ENCODE measurements at regions not wholly inside any gene's neighbourhood (a gene's known extent, or its start where the extent isn't known, plus 50 kb on each side); places are given as distances from the start of the nearest gene placed in this dataset.

DNA sequence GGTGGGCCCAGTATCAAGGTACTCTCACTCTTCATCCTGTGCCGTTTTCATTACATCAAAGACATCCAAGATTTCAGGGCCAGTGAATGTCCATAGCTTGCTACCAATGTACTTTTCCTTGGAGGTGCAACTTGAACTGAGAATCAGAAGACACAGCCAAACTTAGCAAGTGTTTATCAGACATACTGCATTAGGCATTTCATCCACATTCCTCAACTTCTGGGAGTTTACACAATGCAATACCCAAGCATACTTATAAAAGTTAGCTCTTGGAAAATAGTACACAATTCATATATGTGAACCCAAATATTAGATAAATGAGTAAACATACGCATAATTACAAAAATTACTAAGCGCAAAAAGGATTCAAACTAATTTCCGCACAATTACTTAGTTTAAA lies 216.3 kb upstream of the RHOBTB1 start:
- intact Hi-C loops (cut with DNase I): loop anchor here (5.0 to 10.0 kb wide), 2 partner anchors 37 to 275 kb away; no protein-coding TSS in a partner anchor
- no peaks in the 10 kb centered on the region for H3K36me3 ChIP-seq (ENCODE audit: insufficient read depth in 1 of 2, low read depth in 1 of 2)
- H3K27me3 ChIP-seq (ENCODE audit: insufficient read depth in 3 of 3, low read length in 2 of 3): no peaks in the 10 kb centered on the region
- WGBS, 3 donors: 85 to 97% (median 86%) methylated on average over 4 of the region's 4 CpGs
- no peaks in the 10 kb centered on the region for H3K9me3 ChIP-seq
- H3K4me3 ChIP-seq: no peak overlapping the region
- no peak overlapping the region for H3K27ac ChIP-seq
- no peak for DNase-seq
- H3K4me1 ChIP-seq: peaks cover 40% of the 10 kb centered on the region
- ATAC-seq: no peak
- TF ChIP-seq, protein P1, sequence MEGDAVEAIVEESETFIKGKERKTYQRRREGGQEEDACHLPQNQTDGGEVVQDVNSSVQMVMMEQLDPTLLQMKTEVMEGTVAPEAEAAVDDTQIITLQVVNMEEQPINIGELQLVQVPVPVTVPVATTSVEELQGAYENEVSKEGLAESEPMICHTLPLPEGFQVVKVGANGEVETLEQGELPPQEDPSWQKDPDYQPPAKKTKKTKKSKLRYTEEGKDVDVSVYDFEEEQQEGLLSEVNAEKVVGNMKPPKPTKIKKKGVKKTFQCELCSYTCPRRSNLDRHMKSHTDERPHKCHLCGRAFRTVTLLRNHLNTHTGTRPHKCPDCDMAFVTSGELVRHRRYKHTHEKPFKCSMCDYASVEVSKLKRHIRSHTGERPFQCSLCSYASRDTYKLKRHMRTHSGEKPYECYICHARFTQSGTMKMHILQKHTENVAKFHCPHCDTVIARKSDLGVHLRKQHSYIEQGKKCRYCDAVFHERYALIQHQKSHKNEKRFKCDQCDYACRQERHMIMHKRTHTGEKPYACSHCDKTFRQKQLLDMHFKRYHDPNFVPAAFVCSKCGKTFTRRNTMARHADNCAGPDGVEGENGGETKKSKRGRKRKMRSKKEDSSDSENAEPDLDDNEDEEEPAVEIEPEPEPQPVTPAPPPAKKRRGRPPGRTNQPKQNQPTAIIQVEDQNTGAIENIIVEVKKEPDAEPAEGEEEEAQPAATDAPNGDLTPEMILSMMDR (IDR thresholded peaks at IDR 0.05): no peak

DNA sequence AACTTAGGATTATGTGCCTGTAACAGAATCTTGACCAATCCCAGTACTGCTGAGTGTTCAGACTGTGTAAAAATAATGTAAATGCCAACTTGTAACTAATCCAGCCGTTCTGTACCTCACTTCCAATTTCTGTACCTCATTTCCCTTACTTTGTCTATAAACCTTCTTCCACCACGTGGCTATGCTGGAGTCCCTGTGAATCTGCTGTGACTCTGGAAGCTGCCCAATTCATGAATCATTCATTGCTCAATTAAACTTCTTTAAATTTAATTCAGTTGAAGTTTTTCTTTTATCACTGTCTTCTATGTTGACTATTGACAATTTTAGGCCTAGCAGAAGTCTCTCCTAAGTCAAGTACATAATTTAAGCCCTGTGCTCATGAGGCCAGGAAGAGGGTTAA lies 215.3 kb upstream of the RHOBTB1 start:
- H3K4me1 ChIP-seq: peaks cover 32% of the 10 kb centered on the region
- ATAC-seq: no peak
- TF ChIP-seq, protein P1 (IDR thresholded peaks at IDR 0.05): no peak
- no peaks in the 10 kb centered on the region for H3K27me3 ChIP-seq (ENCODE audit: insufficient read depth in 3 of 3, low read length in 2 of 3)
- 52 to 71% (median 56%) methylated on average over 2 of the region's 2 CpGs for WGBS, 3 donors
- no peak overlapping the region for H3K27ac ChIP-seq
- H3K4me3 ChIP-seq: no peak overlapping the region
- DNase-seq: no peak
- no peaks in the 10 kb centered on the region for H3K9me3 ChIP-seq
- intact Hi-C loops (cut with DNase I): no loop called here
- H3K36me3 ChIP-seq (ENCODE audit: insufficient read depth in 1 of 2, low read depth in 1 of 2): no peaks in the 10 kb centered on the region

DNA sequence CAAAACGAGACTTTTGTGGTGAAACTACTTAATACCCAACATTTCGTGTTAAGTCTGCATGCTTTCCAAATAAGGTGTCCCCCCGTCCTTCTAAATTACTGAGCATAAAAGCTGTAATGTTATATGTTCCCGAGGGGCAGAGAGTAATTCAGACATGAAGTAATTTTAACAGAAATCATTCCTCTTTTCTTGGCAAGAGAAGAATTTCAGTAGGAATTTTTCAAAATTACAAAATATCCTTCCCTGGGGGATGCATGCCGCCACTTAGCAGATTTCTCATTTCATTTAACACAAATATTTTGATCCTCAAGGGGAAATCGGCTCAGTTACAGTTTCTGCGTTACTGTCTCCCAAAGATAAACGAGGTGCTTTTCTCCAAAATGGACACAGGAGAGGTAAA lies 213.2 kb upstream of the RHOBTB1 start:
- H3K27ac ChIP-seq: no peak overlapping the region
- ATAC-seq: no peak
- intact Hi-C loops (cut with DNase I): no loop called here
- H3K27me3 ChIP-seq (ENCODE audit: insufficient read depth in 3 of 3, low read length in 2 of 3): no peaks in the 10 kb centered on the region
- H3K4me1 ChIP-seq: peaks cover 25% of the 10 kb centered on the region
- no peak overlapping the region for H3K4me3 ChIP-seq
- H3K36me3 ChIP-seq (ENCODE audit: insufficient read depth in 1 of 2, low read depth in 1 of 2): no peaks in the 10 kb centered on the region
- H3K9me3 ChIP-seq: no peaks in the 10 kb centered on the region
- 42 to 67% (median 43%) methylated on average over 8 of the region's 8 CpGs for WGBS, 3 donors
- no peak for DNase-seq
- TF ChIP-seq, protein P1 (IDR thresholded peaks at IDR 0.05): no peak

DNA sequence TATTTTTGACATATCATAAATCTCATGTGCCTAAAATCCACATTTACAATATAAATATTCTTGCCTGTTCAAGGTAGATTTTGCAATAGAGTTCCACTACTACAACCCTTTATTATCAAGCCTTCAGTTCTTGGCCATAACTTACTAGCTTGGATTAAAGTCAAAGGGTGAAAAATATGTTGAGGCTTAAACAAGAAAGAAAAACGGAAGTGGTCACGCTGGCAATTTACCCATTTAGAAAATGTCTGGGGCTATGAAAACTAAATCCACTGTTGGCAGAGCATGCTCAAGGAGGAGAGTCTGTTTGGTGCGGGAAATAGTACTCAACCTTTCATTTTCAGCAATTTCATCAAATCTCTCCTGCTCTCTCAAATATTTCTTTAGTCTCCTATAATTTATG lies 209.8 kb upstream of the RHOBTB1 start:
- DNase-seq (no peak), ATAC-seq (no peak)
- WGBS, 3 donors: 50 to 67% (median 56%) methylated on average over 3 of the region's 3 CpGs
- intact Hi-C loops (cut with DNase I): no loop called here
- Histone ChIP-seq H3K27me3 (ENCODE audit: insufficient read depth in 3 of 3, low read length in 2 of 3) (no peaks in the 10 kb centered on the region), H3K4me1 (peaks cover 16% of the 10 kb centered on the region), H3K27ac (no peak overlapping the region), H3K4me3 (no peak overlapping the region), H3K36me3 (ENCODE audit: insufficient read depth in 1 of 2, low read depth in 1 of 2) (no peaks in the 10 kb centered on the region), H3K9me3 (no peaks in the 10 kb centered on the region)
- TF ChIP-seq, protein P1 (IDR thresholded peaks at IDR 0.05): no peak

DNA sequence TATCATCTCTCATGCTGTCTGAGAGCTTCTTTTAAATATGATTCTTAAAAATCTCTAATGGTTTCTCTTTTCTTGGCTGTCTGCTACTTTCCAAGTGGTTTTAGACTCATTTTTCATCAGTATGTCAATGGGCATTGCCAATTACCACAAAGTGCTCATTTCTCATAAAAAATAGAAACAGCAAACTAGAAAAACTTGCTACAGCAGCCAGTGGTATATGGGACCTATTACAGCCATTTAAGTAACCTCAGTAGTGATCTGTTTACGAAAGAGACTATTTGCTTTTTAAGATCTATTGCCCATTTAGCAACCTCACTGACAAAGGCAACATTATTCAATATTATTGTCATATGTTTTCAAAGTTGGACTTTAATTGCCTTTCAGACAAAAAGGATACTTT lies 207.1 kb upstream of the RHOBTB1 start:
- TF ChIP-seq, protein P1 (IDR thresholded peaks at IDR 0.05): no peak
- DNase-seq (no peak), ATAC-seq (no peak)
- H3K9me3 ChIP-seq: no peaks in the 10 kb centered on the region
- 93 to 98% (median 97%) methylated on average over 1 of the region's 1 CpG for WGBS, 3 donors
- no peak overlapping the region for H3K27ac ChIP-seq
- H3K36me3 ChIP-seq (ENCODE audit: insufficient read depth in 1 of 2, low read depth in 1 of 2): no peaks in the 10 kb centered on the region
- H3K4me1 ChIP-seq: peaks cover under 1% of the 10 kb centered on the region
- H3K4me3 ChIP-seq: no peak overlapping the region
- no peaks in the 10 kb centered on the region for H3K27me3 ChIP-seq (ENCODE audit: insufficient read depth in 3 of 3, low read length in 2 of 3)
- intact Hi-C loops (cut with DNase I): no loop called here
